ENCODE measurements at regions not wholly inside any gene's neighbourhood (a gene's known extent, or its start where the extent isn't known, plus 50 kb on each side); places are given as distances from the start of the nearest gene placed in this dataset.

- H3K27me3 Mint-ChIP-seq (ENCODE audit: low read depth, poor library complexity): peaks cover 2% of the 10 kb centered on the region
- no peak overlapping the region for H3K4me3 Mint-ChIP-seq
- H3K4me1 Mint-ChIP-seq: no peaks in the 10 kb centered on the region
- no peaks in the 10 kb centered on the region for H3K36me3 Mint-ChIP-seq (ENCODE audit: low read depth)
- no peak for DNase-seq
- TF ChIP-seq, protein P1, sequence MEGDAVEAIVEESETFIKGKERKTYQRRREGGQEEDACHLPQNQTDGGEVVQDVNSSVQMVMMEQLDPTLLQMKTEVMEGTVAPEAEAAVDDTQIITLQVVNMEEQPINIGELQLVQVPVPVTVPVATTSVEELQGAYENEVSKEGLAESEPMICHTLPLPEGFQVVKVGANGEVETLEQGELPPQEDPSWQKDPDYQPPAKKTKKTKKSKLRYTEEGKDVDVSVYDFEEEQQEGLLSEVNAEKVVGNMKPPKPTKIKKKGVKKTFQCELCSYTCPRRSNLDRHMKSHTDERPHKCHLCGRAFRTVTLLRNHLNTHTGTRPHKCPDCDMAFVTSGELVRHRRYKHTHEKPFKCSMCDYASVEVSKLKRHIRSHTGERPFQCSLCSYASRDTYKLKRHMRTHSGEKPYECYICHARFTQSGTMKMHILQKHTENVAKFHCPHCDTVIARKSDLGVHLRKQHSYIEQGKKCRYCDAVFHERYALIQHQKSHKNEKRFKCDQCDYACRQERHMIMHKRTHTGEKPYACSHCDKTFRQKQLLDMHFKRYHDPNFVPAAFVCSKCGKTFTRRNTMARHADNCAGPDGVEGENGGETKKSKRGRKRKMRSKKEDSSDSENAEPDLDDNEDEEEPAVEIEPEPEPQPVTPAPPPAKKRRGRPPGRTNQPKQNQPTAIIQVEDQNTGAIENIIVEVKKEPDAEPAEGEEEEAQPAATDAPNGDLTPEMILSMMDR (IDR thresholded peaks at IDR 0.05): no peak
- H3K27ac Mint-ChIP-seq: no peak overlapping the region
- peaks cover 26% of the 10 kb centered on the region for H3K9me3 Mint-ChIP-seq
Observed at GRCh38 chr3:102148598-102149337, 286.0 kb upstream of the ZPLD1 start.

DNA sequence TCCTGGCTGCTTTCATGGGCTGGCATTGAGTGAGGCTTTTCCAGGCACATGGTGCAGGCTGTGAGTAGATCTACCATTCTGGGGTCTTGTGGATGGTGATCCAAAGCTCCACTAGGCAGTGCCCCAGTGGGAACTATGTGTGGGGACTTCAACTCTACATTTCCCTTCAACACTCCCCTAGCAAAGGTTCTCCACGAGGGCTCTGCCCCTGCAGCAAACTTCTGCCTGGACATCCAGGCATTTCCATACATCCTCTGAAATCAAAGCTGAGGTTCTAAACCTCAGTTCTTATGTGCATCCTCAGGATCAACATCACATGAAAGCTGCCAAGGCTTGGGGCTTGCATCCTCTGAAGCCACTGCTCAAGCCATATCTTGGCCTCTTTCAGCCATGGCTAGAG is 282.9 kb upstream of the ZPLD1 start:
- no peak overlapping the region for H3K4me3 Mint-ChIP-seq
- H3K36me3 Mint-ChIP-seq (ENCODE audit: low read depth): no peaks in the 10 kb centered on the region
- no peak for DNase-seq
- H3K9me3 Mint-ChIP-seq: peaks cover 26% of the 10 kb centered on the region
- H3K4me1 Mint-ChIP-seq: no peaks in the 10 kb centered on the region
- H3K27ac Mint-ChIP-seq: no peak overlapping the region
- no peaks in the 10 kb centered on the region for H3K27me3 Mint-ChIP-seq (ENCODE audit: low read depth, poor library complexity)
- TF ChIP-seq, protein P1 (IDR thresholded peaks at IDR 0.05): no peak

DNA sequence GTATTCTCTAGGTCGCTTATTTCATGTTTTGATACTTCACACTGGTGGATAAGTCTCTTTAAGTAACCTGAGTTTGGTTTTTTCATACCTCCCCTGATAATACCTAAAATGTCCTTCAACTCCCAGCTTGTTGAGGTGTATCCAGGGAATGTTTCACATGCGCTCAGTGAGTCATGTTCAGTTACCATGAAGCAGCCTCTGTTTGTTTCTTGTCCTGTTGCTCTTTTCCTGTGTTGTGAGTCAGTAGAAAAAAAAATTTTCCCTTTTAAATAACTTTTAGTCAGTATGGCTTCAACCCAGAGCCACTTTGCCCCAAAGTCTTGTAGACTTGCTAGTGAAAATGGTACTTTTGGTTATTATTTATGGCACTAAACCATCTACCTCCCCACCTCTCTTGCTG is 278.4 kb upstream of the ZPLD1 start:
- H3K4me3 Mint-ChIP-seq: no peak overlapping the region
- H3K27me3 Mint-ChIP-seq (ENCODE audit: low read depth, poor library complexity): no peaks in the 10 kb centered on the region
- TF ChIP-seq, protein P1 (IDR thresholded peaks at IDR 0.05): no peak
- no peaks in the 10 kb centered on the region for H3K4me1 Mint-ChIP-seq
- no peak overlapping the region for H3K27ac Mint-ChIP-seq
- no peaks in the 10 kb centered on the region for H3K36me3 Mint-ChIP-seq (ENCODE audit: low read depth)
- peaks cover 17% of the 10 kb centered on the region for H3K9me3 Mint-ChIP-seq
- no peak for DNase-seq

DNA sequence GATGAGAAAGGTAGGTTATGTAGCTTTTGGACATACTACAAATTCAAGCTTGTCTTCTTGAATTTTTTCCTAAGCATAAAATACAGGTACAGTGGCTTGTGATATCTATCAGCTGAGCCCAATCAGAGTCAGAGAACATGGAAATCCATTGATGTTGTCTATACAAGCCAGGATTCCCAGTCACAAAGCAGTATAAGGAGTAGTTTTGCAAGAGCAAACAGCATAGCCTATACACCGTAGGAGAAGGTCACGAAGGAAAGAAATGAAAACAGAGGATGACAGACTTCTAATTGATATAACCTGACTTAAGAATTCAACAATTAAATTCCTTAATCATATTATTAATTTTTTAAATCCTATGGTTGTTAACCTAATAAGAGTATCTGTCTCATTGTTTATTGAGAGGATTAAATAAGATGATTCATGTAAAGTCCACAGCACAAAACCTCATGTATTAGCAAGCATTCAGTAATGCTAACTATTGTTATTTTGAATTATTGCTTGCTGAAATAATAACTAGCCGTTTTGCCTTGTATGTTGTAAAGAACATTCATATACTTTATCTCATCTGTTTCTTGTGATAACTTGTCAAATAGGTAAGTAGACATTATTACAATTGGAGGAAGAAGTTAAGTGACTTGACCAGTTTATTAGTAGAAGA is 276.6 kb upstream of the ZPLD1 start:
- H3K36me3 Mint-ChIP-seq (ENCODE audit: low read depth): no peaks in the 10 kb centered on the region
- H3K9me3 Mint-ChIP-seq: peaks cover under 1% of the 10 kb centered on the region
- peaks cover 2% of the 10 kb centered on the region for H3K27me3 Mint-ChIP-seq (ENCODE audit: low read depth, poor library complexity)
- DNase-seq: no peak
- no peak overlapping the region for H3K4me3 Mint-ChIP-seq
- H3K4me1 Mint-ChIP-seq: no peaks in the 10 kb centered on the region
- TF ChIP-seq, protein P1 (IDR thresholded peaks at IDR 0.05): no peak
- no peak overlapping the region for H3K27ac Mint-ChIP-seq

DNA sequence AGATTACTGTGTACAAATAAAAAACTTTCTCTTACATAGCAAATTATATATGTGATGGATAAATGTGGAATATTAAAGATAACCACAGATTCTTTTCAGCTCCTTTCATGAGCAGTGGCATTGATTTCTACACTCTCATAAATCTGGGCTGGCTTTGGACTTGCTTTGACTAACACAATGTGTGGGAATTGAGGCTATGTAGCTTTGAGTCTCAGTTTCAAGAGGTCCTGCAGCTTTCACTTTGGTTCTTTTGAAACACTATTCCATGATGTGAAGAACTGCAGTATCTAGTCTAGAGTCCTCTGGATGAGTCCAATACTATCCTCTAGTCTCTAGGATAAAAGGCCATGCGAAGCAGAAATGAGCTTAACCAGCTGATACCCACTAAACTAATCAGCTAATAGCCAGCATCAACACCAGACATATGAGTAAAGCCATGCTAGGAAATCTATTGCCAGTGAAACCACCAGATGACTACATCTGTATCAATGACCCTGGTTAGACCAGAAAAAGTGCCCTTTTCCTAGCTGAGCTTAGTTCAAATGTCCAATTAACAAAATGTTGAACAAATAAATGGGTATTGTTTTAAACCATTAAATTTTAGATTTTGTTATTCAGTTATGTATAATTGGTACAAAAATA is 274.9 kb upstream of the ZPLD1 start:
- no peak overlapping the region for H3K27ac Mint-ChIP-seq
- H3K36me3 Mint-ChIP-seq (ENCODE audit: low read depth): no peaks in the 10 kb centered on the region
- TF ChIP-seq, protein P1 (IDR thresholded peaks at IDR 0.05): no peak
- no peak overlapping the region for H3K4me3 Mint-ChIP-seq
- DNase-seq: no peak
- H3K9me3 Mint-ChIP-seq: no peaks in the 10 kb centered on the region
- peaks cover 2% of the 10 kb centered on the region for H3K27me3 Mint-ChIP-seq (ENCODE audit: low read depth, poor library complexity)
- no peaks in the 10 kb centered on the region for H3K4me1 Mint-ChIP-seq
